ENCODE measurements at regions not wholly inside any gene's neighbourhood (a gene's known extent, or its start where the extent isn't known, plus 50 kb on each side); places are given as distances from the start of the nearest gene placed in this dataset.

GRCh38 chr12:112599871-112600270 is 181.1 kb downstream of the PTPN11 start:
- no peak overlapping the region for H3K4me3 Mint-ChIP-seq
- H3K9me3 Mint-ChIP-seq = peaks cover 5% of the 10 kb centered on the region
- peaks cover 67% of the 10 kb centered on the region for H3K27me3 Mint-ChIP-seq
- no peak for DNase-seq (ENCODE audit: extremely low spot score, unreplicated experiment)
- TF ChIP-seq CTCF (conservative IDR thresholded peaks at IDR 0.05) = no peak
- no peak overlapping the region for H3K27ac Mint-ChIP-seq
- H3K4me1 Mint-ChIP-seq (ENCODE audit: unreplicated experiment) = no peaks in the 10 kb centered on the region
- H3K36me3 Mint-ChIP-seq = no peaks in the 10 kb centered on the region

- no peaks in the 10 kb centered on the region for H3K36me3 Mint-ChIP-seq
- peaks cover 69% of the 10 kb centered on the region for H3K27me3 Mint-ChIP-seq
- H3K9me3 Mint-ChIP-seq = no peaks in the 10 kb centered on the region
- no peak for TF ChIP-seq CTCF (conservative IDR thresholded peaks at IDR 0.05)
- H3K4me3 Mint-ChIP-seq = no peak overlapping the region
- H3K4me1 Mint-ChIP-seq (ENCODE audit: unreplicated experiment) = no peaks in the 10 kb centered on the region
- H3K27ac Mint-ChIP-seq = no peak overlapping the region
- DNase-seq (ENCODE audit: extremely low spot score, unreplicated experiment) = no peak
These were observed 183.4 kb downstream of the PTPN11 start for GRCh38 chr12:112602150-112602549.

GRCh38 chr12:112606611-112607365 is 184.8 kb upstream of the RPH3A start:
- no peak overlapping the region for H3K27ac Mint-ChIP-seq
- no peak for DNase-seq (ENCODE audit: extremely low spot score, unreplicated experiment)
- no peak overlapping the region for H3K4me3 Mint-ChIP-seq
- TF ChIP-seq CTCF (conservative IDR thresholded peaks at IDR 0.05) = no peak
- H3K9me3 Mint-ChIP-seq = no peaks in the 10 kb centered on the region
- peaks cover 54% of the 10 kb centered on the region for H3K27me3 Mint-ChIP-seq
- no peaks in the 10 kb centered on the region for H3K4me1 Mint-ChIP-seq (ENCODE audit: unreplicated experiment)
- H3K36me3 Mint-ChIP-seq = no peaks in the 10 kb centered on the region

- Mint-ChIP-seq H3K27me3 (peaks cover 49% of the 10 kb centered on the region), H3K36me3 (no peaks in the 10 kb centered on the region), H3K27ac (no peak overlapping the region), H3K4me3 (no peak overlapping the region), H3K9me3 (no peaks in the 10 kb centered on the region), H3K4me1 (ENCODE audit: unreplicated experiment) (no peaks in the 10 kb centered on the region)
- DNase-seq (ENCODE audit: extremely low spot score, unreplicated experiment) = no peak
- no peak for TF ChIP-seq CTCF (conservative IDR thresholded peaks at IDR 0.05)
These were observed 184.1 kb upstream of the RPH3A start for GRCh38 chr12:112607427-112607826.

GRCh38 chr12:112611908-112612307 is 179.6 kb upstream of the RPH3A start:
- Mint-ChIP-seq H3K36me3 (no peaks in the 10 kb centered on the region), H3K4me3 (no peak overlapping the region), H3K9me3 (no peaks in the 10 kb centered on the region), H3K4me1 (ENCODE audit: unreplicated experiment) (no peaks in the 10 kb centered on the region), H3K27me3 (peaks cover 40% of the 10 kb centered on the region), H3K27ac (no peak overlapping the region)
- no peak for TF ChIP-seq CTCF (conservative IDR thresholded peaks at IDR 0.05)
- no peak for DNase-seq (ENCODE audit: extremely low spot score, unreplicated experiment)
